HUDEP-2 (cell line): ENCODE measurements at regions not wholly inside any gene's neighbourhood (a gene's known extent, or its start where the extent isn't known, plus 50 kb on each side); places are given as distances from the start of the nearest gene placed in this dataset.

Experiments used
- DNase-seq, 76 experiments: peaks; one replicate each; lab custom pipeline; 2025; ENCODE audit not compliant: unreplicated experiment in 76 of 76; lab: John Stamatoyannopoulos, UW

GRCh38 chr12:48286665-48287064 lies 64.1 kb downstream of the ZNF641 start:
- peak in 8 of 76 experiments; percentile 4 to 18 (median 8) for DNase-seq

GRCh38 chr12:48285751-48286650 lies 64.7 kb downstream of the ZNF641 start:
- peak in 1 of 76 experiments; percentile 0 for DNase-seq

GRCh38 chr12:48281811-48282210 lies 68.9 kb downstream of the ZNF641 start:
- no peak for DNase-seq

- no peak for DNase-seq
These were observed 70.1 kb downstream of the ZNF641 start for GRCh38 chr12:48280572-48280971.

GRCh38 chr12:48279601-48280000 lies 71.1 kb downstream of the ZNF641 start:
- no peak for DNase-seq

- no peak for DNase-seq
These were observed 71.6 kb downstream of the ZNF641 start for GRCh38 chr12:48279101-48279500.

- DNase-seq: no peak
These were observed 73.5 kb upstream of the OR10AD1 start for GRCh38 chr12:48276621-48277020.

GRCh38 chr12:48266826-48267225 lies 63.7 kb upstream of the OR10AD1 start:
- DNase-seq: no peak

GRCh38 chr12:48265777-48266176 lies 62.7 kb upstream of the OR10AD1 start:
- DNase-seq: no peak

GRCh38 chr12:48263617-48264016 lies 60.5 kb upstream of the OR10AD1 start:
- no peak for DNase-seq

- no peak for DNase-seq
These were observed 58.7 kb upstream of the OR10AD1 start for GRCh38 chr12:48261773-48262172.
